ENCODE measurements at regions not wholly inside any gene's neighbourhood (a gene's known extent, or its start where the extent isn't known, plus 50 kb on each side); places are given as distances from the start of the nearest gene placed in this dataset.

DNA sequence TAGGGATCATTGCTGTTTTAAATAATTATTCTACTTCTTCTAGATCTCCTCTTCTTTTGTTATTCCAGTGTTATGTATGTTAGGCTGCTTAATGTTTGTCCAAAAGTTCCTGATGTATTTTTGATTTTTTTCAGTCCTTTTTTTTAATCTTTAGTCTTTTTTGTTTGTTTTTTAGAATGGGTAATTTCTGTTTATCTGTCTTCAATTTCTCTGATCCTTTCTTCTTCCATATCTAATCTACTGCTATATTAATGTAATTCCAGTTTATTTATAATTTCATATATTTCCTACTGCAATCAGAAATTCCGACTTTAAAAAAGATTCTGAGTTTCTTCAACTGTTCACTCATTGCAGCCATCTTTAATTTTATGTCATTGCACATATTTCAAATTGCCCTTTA, 452.8 kb upstream of the POT1 start:
- H3K27me3 ChIP-seq (ENCODE audit: low read depth) = no peaks in the 10 kb centered on the region
- H3K9me3 ChIP-seq (replicated peaks) = peaks cover 17% of the 10 kb centered on the region
- DNase-seq = no peak
- H3K27ac ChIP-seq (replicated peaks) = no peak overlapping the region
- no peaks in the 10 kb centered on the region for H3K4me1 ChIP-seq
- intact Hi-C loops (cut with micrococcal nuclease) = no loop called here
- no peaks in the 10 kb centered on the region for H3K36me3 ChIP-seq
- no peak for TF ChIP-seq CTCF (IDR thresholded peaks at IDR 0.05; ENCODE audit: borderline replicate concordance)
- no peak overlapping the region for H3K4me3 ChIP-seq

- no peaks in the 10 kb centered on the region for H3K27me3 ChIP-seq (ENCODE audit: low read depth)
- no peaks in the 10 kb centered on the region for H3K9me3 ChIP-seq (replicated peaks)
- intact Hi-C loops (cut with micrococcal nuclease) = no loop called here
- no peak for TF ChIP-seq CTCF (IDR thresholded peaks at IDR 0.05; ENCODE audit: borderline replicate concordance)
- no peak overlapping the region for H3K4me3 ChIP-seq
- H3K36me3 ChIP-seq = no peaks in the 10 kb centered on the region
- no peak overlapping the region for H3K27ac ChIP-seq (replicated peaks)
- DNase-seq = no peak
- H3K4me1 ChIP-seq = no peaks in the 10 kb centered on the region
Observed at GRCh38 chr7:125375942-125376341, 446.3 kb upstream of the POT1 start.

DNA sequence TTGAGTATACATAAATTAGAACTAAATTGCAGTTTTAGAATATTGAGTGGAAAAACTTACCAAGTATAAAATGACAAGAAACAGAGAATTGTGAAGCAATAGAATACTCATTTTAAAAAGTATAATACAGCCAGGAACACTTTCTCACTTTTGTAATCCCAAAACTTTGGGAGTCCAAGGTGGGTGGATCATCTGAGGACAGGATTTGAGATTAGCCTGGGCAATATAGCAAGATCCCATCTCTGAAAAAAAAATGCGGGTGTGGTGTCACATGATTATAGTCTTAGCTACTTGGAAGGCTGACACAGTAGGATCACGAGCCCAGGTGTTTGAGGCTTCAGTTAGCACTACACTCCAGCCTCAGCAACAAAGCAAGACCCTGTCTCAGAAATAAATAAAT, 440.9 kb upstream of the POT1 start:
- Histone ChIP-seq H3K4me1 (no peaks in the 10 kb centered on the region), H3K27ac (replicated peaks) (no peak overlapping the region), H3K27me3 (ENCODE audit: low read depth) (no peaks in the 10 kb centered on the region), H3K4me3 (no peak overlapping the region), H3K36me3 (no peaks in the 10 kb centered on the region), H3K9me3 (replicated peaks) (no peaks in the 10 kb centered on the region)
- TF ChIP-seq CTCF (IDR thresholded peaks at IDR 0.05; ENCODE audit: borderline replicate concordance) = no peak
- DNase-seq = no peak
- intact Hi-C loops (cut with micrococcal nuclease) = no loop called here

GRCh38 chr7:125363873-125364272, 434.2 kb upstream of the POT1 start:
- no peaks in the 10 kb centered on the region for H3K4me1 ChIP-seq
- H3K27me3 ChIP-seq (ENCODE audit: low read depth) = no peaks in the 10 kb centered on the region
- intact Hi-C loops (cut with micrococcal nuclease) = no loop called here
- no peak overlapping the region for H3K4me3 ChIP-seq
- TF ChIP-seq CTCF (IDR thresholded peaks at IDR 0.05; ENCODE audit: borderline replicate concordance) = no peak
- DNase-seq = no peak
- no peak overlapping the region for H3K27ac ChIP-seq (replicated peaks)
- H3K9me3 ChIP-seq (replicated peaks) = peaks cover 22% of the 10 kb centered on the region
- H3K36me3 ChIP-seq = no peaks in the 10 kb centered on the region

DNA sequence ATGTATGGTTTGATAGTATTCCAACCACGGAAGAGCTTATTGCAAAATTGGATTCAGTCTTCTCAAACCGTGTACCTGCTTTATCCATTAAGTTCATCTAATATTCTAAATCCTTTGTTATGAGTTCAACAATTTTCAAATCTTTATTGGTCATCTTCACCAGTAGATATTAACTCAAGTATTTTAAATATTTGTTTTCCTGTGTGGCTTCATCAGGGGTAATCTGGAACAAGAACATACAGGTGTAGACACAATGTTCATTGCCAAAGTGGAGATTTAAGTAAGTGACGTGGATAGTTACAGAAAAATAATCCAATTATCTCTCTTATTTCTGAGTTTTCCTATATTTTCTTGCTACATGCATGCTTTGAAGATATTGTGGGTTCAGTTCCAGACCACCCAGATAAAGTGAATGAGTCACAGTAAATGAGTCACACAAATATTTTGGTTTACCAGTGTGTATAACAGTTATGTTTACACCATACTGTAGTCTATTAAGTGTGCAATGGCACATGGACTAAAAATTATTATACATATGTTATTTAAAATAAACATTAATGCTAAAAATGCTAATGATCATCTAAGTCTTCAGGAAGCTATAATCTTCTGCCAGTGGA, 429.0 kb upstream of the POT1 start:
- no peak overlapping the region for H3K4me3 ChIP-seq
- no peaks in the 10 kb centered on the region for H3K27me3 ChIP-seq (ENCODE audit: low read depth)
- H3K27ac ChIP-seq (replicated peaks) = no peak overlapping the region
- intact Hi-C loops (cut with micrococcal nuclease) = no loop called here
- H3K4me1 ChIP-seq = no peaks in the 10 kb centered on the region
- H3K9me3 ChIP-seq (replicated peaks) = peaks cover 22% of the 10 kb centered on the region
- H3K36me3 ChIP-seq = no peaks in the 10 kb centered on the region
- no peak for DNase-seq
- TF ChIP-seq CTCF (IDR thresholded peaks at IDR 0.05; ENCODE audit: borderline replicate concordance) = no peak
